ENCODE measurements at regions not wholly inside any gene's neighbourhood (a gene's known extent, or its start where the extent isn't known, plus 50 kb on each side); places are given as distances from the start of the nearest gene placed in this dataset.
"Not testable (repeated sequence)": the region's sequence is repeated elsewhere in the genome, so short reads cannot be mapped to it uniquely, and the experiment has no call there.

- Histone ChIP-seq H3K4me1 (no peaks in the 10 kb centered on the region), H3K4me3 (ENCODE audit: low read depth, low read length) (no peak overlapping the region), H3K36me3 (no peaks in the 10 kb centered on the region), H3K27me3 (no peaks in the 10 kb centered on the region), H3K9me3 (no peaks in the 10 kb centered on the region)
- DNase-seq = no peak
- TF ChIP-seq CTCF (IDR thresholded peaks at IDR 0.05; ENCODE audit: low read depth, low read length) = no peak
These were observed 202.0 kb downstream of the RRAGB start for GRCh38 chrX:55919367-55920221.

GRCh38 chrX:55924574-55924973 is 207.0 kb downstream of the RRAGB start:
- H3K27me3 ChIP-seq = no peaks in the 10 kb centered on the region
- DNase-seq = no peak
- no peaks in the 10 kb centered on the region for H3K9me3 ChIP-seq
- no peaks in the 10 kb centered on the region for H3K4me1 ChIP-seq
- no peak for TF ChIP-seq CTCF (IDR thresholded peaks at IDR 0.05; ENCODE audit: low read depth, low read length)
- no peak overlapping the region for H3K4me3 ChIP-seq (ENCODE audit: low read depth, low read length)
- H3K36me3 ChIP-seq = no peaks in the 10 kb centered on the region

- not testable (repeated sequence) for H3K36me3 ChIP-seq; H3K9me3 ChIP-seq; H3K27me3 ChIP-seq; H3K4me3 ChIP-seq (ENCODE audit: low read depth, low read length); H3K4me1 ChIP-seq; DNase-seq
These were observed 211.0 kb downstream of the RRAGB start for GRCh38 chrX:55928529-55928928.
